KMS-11 (cell line): ENCODE measurements at regions not wholly inside any gene's neighbourhood (a gene's known extent, or its start where the extent isn't known, plus 50 kb on each side); places are given as distances from the start of the nearest gene placed in this dataset.

ENCODE experiments used
- H2AFZ ChIP-seq: fragments of 200-600 bp; sonication (generic); 2 replicates; pipeline ENCODE4 v1.6.1; 2016; ENCODE audit warnings: antibody characterized with exemption, mixed run types, low read depth
- H3K27ac ChIP-seq: fragments of 200-600 bp; sonication (generic); 2 replicates; pipeline ENCODE4 v1.6.1; 2016; ENCODE audit warnings: mild to moderate bottlenecking, mixed run types
- H3K27me3 ChIP-seq: fragments of 200-600 bp; sonication (generic); 2 replicates; pipeline ENCODE4 v1.6.1; 2017; ENCODE audit warnings: mild to moderate bottlenecking, low read depth, mixed run types, moderate library complexity; ENCODE audit not compliant: insufficient read depth
- H3K36me3 ChIP-seq: fragments of 200-600 bp; sonication (generic); 2 replicates; pipeline ENCODE4 v1.6.1; 2017; ENCODE audit warnings: mild to moderate bottlenecking, mixed run types; ENCODE audit not compliant: insufficient read depth
- H3K4me1 ChIP-seq: fragments of 200-600 bp; sonication (generic); 2 replicates; pipeline ENCODE4 v1.6.1; 2016; ENCODE audit warnings: mild to moderate bottlenecking, low read depth, mixed run types; ENCODE audit not compliant: poor library complexity, severe bottlenecking
- H3K4me2 ChIP-seq: fragments of 200-600 bp; sonication (generic); 2 replicates; pipeline ENCODE4 v1.7.0; 2016; ENCODE audit warnings: mild to moderate bottlenecking, mixed run types
- H3K4me3 ChIP-seq: fragments of 200-600 bp; sonication (generic); IDR thresholded peaks from 2 replicates; pipeline ENCODE4 v1.6.1; 2017; ENCODE audit warnings: low read depth, low read length, mixed read lengths; ENCODE audit not compliant: insufficient read depth
- H3K79me2 ChIP-seq: fragments of 200-600 bp; sonication (generic); 2 replicates; pipeline ENCODE4 v1.6.1; 2016; ENCODE audit warnings: low read depth, mixed run types; ENCODE audit not compliant: insufficient read depth
- H3K9ac ChIP-seq: fragments of 200-600 bp; sonication (generic); 2 replicates; pipeline ENCODE4 v1.6.1; 2016; ENCODE audit warnings: mild to moderate bottlenecking, mixed run types
- H4K20me1 ChIP-seq: fragments of 200-600 bp; sonication (generic); 2 replicates; pipeline ENCODE4 v1.6.1; 2016; ENCODE audit warnings: mild to moderate bottlenecking, mixed run types; ENCODE audit not compliant: insufficient read depth
- CTCF ChIP-seq: fragments of 200-600 bp; sonication (generic); conservative IDR thresholded peaks from 2 replicates; pipeline ENCODE4 v1.6.1; 2017; ENCODE audit warnings: low read depth, mild to moderate bottlenecking, antibody characterized with exemption, low read length, moderate library complexity, mixed read lengths

GRCh38 chr7:36066343-36066664 lies 86.8 kb upstream of the EEPD1 start:
- H3K27me3 ChIP-seq, result no peaks in the 10 kb centered on the region
- no peaks in the 10 kb centered on the region for H3K36me3 ChIP-seq
- no peak overlapping the region for H3K27ac ChIP-seq
- no peak overlapping the region for H3K4me3 ChIP-seq
- H3K79me2 ChIP-seq, result no peaks in the 10 kb centered on the region
- TF ChIP-seq CTCF, result no peak
- H3K4me2 ChIP-seq, result no peak overlapping the region
- H3K9ac ChIP-seq, result no peak overlapping the region
- no peak overlapping the region for H2AFZ ChIP-seq
- no peaks in the 10 kb centered on the region for H3K4me1 ChIP-seq
- H4K20me1 ChIP-seq, result no peaks in the 10 kb centered on the region

- H3K79me2 ChIP-seq, result no peaks in the 10 kb centered on the region
- no peak overlapping the region for H3K4me2 ChIP-seq
- H3K4me3 ChIP-seq, result no peak overlapping the region
- H3K27me3 ChIP-seq, result no peaks in the 10 kb centered on the region
- H3K36me3 ChIP-seq, result no peaks in the 10 kb centered on the region
- no peaks in the 10 kb centered on the region for H4K20me1 ChIP-seq
- H3K9ac ChIP-seq, result no peak overlapping the region
- TF ChIP-seq CTCF, result no peak
- H3K4me1 ChIP-seq, result no peaks in the 10 kb centered on the region
- H3K27ac ChIP-seq, result no peak overlapping the region
- H2AFZ ChIP-seq, result no peak overlapping the region
Measured at GRCh38 chr7:36070230-36070629, 82.8 kb upstream of the EEPD1 start.

GRCh38 chr7:36071605-36072004 lies 81.4 kb upstream of the EEPD1 start:
- no peak overlapping the region for H3K27ac ChIP-seq
- H4K20me1 ChIP-seq, result no peaks in the 10 kb centered on the region
- no peaks in the 10 kb centered on the region for H3K36me3 ChIP-seq
- H3K27me3 ChIP-seq, result no peaks in the 10 kb centered on the region
- no peak overlapping the region for H2AFZ ChIP-seq
- no peak overlapping the region for H3K9ac ChIP-seq
- no peak for TF ChIP-seq CTCF
- H3K4me2 ChIP-seq, result no peak overlapping the region
- no peaks in the 10 kb centered on the region for H3K79me2 ChIP-seq
- no peaks in the 10 kb centered on the region for H3K4me1 ChIP-seq
- H3K4me3 ChIP-seq, result no peak overlapping the region

- Histone ChIP-seq H4K20me1 (no peaks in the 10 kb centered on the region), H3K4me2 (no peak overlapping the region), H3K4me1 (no peaks in the 10 kb centered on the region), H3K36me3 (no peaks in the 10 kb centered on the region), H3K9ac (no peak overlapping the region), H3K27me3 (no peaks in the 10 kb centered on the region), H3K4me3 (no peak overlapping the region), H2AFZ (no peak overlapping the region), H3K27ac (no peak overlapping the region), H3K79me2 (no peaks in the 10 kb centered on the region)
- TF ChIP-seq CTCF, result no peak
Measured at GRCh38 chr7:36072620-36073019, 80.4 kb upstream of the EEPD1 start.

GRCh38 chr7:36075561-36075960 lies 77.5 kb upstream of the EEPD1 start:
- Histone ChIP-seq H3K9ac (no peak overlapping the region), H3K4me2 (no peak overlapping the region), H3K4me3 (no peak overlapping the region), H3K79me2 (no peaks in the 10 kb centered on the region), H3K36me3 (no peaks in the 10 kb centered on the region), H2AFZ (no peak overlapping the region), H3K27me3 (no peaks in the 10 kb centered on the region), H3K27ac (no peak overlapping the region), H3K4me1 (no peaks in the 10 kb centered on the region), H4K20me1 (no peaks in the 10 kb centered on the region)
- TF ChIP-seq CTCF, result no peak
